Choroid plexus epithelial cell (primary cell): ENCODE measurements at regions not wholly inside any gene's neighbourhood (a gene's known extent, or its start where the extent isn't known, plus 50 kb on each side); places are given as distances from the start of the nearest gene placed in this dataset.

Source experiments
- DNase-seq: peaks from one replicate; pipeline ENCODE4 v3.0.0-alpha.2; 2010; ENCODE audit warnings: low read depth
- H3K4me3 ChIP-seq: 2 replicates; pipeline ENCODE4 v1.5.1; 2011; ENCODE audit warnings: low read depth, mild to moderate bottlenecking, control low read depth, low read length, moderate library complexity
- CTCF ChIP-seq: conservative IDR thresholded peaks from 2 replicates; pipeline ENCODE4 v1.5.1; 2011; ENCODE audit warnings: low read depth, mild to moderate bottlenecking, control low read depth, inconsistent platforms, low read length, moderate library complexity

- no peak for DNase-seq
- no peak for TF ChIP-seq CTCF
- H3K4me3 ChIP-seq = no peak overlapping the region
Observed at GRCh38 chr11:95500466-95500865, 269.5 kb upstream of the SESN3 start.

DNA sequence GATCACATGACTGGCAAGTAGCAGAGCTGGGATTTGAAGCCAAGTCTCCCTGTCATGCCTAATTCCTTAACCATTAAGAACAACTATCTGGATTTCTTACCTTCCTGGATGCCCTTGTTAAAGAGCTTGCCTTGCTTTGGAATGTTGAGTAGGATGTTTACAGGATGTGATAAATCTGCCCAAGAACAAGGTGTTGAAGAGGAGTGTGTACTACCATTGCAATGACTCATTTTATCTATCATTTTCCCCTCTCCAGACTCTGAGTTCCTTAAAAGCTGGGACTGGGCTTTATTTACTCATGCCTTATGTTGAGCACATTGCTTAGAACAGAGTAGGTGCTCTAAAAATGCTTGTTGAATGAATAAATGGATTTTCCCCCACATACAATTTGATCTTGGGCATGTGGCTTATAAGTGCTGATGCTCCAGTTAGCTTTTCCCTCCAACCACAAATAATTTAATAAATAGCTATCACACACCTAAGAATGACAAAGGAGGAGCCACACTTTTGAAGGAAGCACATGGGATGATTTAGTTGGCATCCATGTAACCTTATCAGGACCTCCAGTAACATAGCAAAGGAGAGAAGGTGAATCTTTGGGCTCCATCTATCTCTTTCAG lies 268.6 kb upstream of the SESN3 start:
- H3K4me3 ChIP-seq = no peak overlapping the region
- no peak for DNase-seq
- TF ChIP-seq CTCF = no peak

DNA sequence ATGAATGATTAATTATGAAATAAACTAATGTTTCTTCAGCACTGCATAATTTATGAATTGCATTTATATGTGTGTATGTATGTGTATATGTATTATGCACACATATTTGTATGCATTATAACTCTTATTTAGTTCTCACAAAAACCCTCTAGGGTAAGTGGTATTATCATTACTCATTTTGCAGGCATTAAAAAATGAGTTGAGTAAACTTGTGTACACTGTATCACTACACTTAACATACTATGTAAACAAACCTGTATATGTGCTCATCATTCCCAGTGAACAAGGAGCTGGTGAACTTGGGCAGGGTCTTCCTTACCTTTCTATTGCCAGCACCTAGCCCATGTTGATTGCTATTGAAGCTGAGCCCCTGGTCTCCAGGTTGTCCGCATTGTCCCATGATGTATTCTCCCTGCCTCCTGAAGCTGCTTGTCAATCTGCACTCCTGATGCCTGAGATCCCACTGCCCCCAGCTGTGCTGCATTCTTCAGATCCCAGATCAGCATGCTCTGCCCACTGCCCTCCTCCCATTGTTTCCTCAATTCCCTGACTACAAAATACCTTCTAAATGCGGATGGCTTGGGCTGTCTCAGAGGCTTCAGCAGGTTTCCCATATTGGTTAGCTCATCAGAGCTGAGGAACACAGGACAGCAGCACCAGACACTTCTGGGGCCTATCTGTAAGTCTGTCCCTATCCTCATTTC lies 267.9 kb upstream of the SESN3 start:
- no peak for TF ChIP-seq CTCF
- DNase-seq = no peak
- no peak overlapping the region for H3K4me3 ChIP-seq

GRCh38 chr11:95496901-95497300 lies 265.9 kb upstream of the SESN3 start:
- DNase-seq = no peak
- no peak overlapping the region for H3K4me3 ChIP-seq
- TF ChIP-seq CTCF = no peak

DNA sequence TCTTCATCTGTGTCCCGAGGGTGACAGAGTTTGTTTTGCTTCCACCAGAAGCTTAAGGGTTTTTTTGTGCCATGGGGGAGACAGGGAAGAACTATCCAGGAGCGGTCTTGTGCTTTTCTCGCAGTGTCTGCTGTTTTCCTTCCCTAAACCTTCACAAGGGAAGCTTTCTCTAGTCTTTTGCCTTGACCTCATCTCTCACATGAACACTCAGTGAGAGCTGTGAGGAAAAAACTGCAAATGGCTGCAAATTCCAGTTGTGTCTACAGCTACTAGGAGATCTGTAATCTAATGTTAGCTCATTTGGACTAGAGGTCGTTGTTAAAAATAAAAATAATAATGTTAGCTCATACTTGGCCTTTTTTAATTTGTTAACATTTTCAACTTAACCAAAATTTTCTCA lies 264.7 kb upstream of the SESN3 start:
- TF ChIP-seq CTCF = no peak
- no peak overlapping the region for H3K4me3 ChIP-seq
- no peak for DNase-seq

DNA sequence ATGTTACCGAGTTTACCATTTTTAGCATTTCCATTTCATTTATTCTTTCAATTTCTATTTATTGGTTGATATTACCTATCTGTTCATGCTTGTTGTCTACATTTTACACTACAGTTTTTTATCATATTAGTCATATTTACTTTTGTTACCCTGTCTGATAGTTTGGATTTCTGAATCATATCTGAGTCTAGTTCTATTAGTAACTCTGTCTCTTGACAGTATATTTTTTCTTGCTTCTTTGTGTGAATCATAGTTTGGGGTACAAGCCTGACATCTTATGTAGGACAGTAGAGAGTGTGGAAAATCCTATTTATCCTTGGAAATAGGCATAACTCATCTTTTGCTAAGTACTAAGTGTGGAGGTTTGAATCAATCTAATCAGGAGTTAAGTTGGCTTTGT lies 263.9 kb upstream of the SESN3 start:
- no peak for DNase-seq
- no peak for TF ChIP-seq CTCF
- H3K4me3 ChIP-seq = no peak overlapping the region

- no peak for TF ChIP-seq CTCF
- no peak for DNase-seq
- no peak overlapping the region for H3K4me3 ChIP-seq
Observed at GRCh38 chr11:95494167-95494566, 263.2 kb upstream of the SESN3 start.
